Breast epithelium (tissue), 3 donors: ENCODE measurements at regions not wholly inside any gene's neighbourhood (a gene's known extent, or its start where the extent isn't known, plus 50 kb on each side); places are given as distances from the start of the nearest gene placed in this dataset.

Experiments
- CTCF ChIP-seq, 3 donors: fragments of 450-650 bp; IDR thresholded peaks; one replicate each; pipeline ENCODE4 v1.5.1; 2016 to 2017; ENCODE audit warnings: antibody characterized with exemption in 3 of 3, mild to moderate bottlenecking in 3 of 3, moderate library complexity in 3 of 3
- POLR2A ChIP-seq: fragments of 450-650 bp; IDR thresholded peaks from one replicate; pipeline ENCODE4 v1.6.1; 2016; ENCODE audit warnings: antibody characterized with exemption, mild to moderate bottlenecking, moderate library complexity

GRCh38 chr13:21282065-21282464 is 105.6 kb downstream of the MRPL57 start:
- TF ChIP-seq CTCF (IDR thresholded peaks at IDR 0.05) (no peak), POLR2A (no peak)
